ENCODE measurements at regions not wholly inside any gene's neighbourhood (a gene's known extent, or its start where the extent isn't known, plus 50 kb on each side); places are given as distances from the start of the nearest gene placed in this dataset.

- peak; percentile 26 for DNase-seq (ENCODE audit: low spot score)
Measured at GRCh38 chr11:134555510-134555909, 143.5 kb upstream of the B3GAT1 start.

- DNase-seq (ENCODE audit: low spot score), result peak; percentile 11
Measured at GRCh38 chr11:134554861-134555260, 142.8 kb upstream of the B3GAT1 start.

GRCh38 chr11:134554106-134554505 lies 142.1 kb upstream of the B3GAT1 start:
- peak; percentile 48 for DNase-seq (ENCODE audit: low spot score)

GRCh38 chr11:134552749-134553148 lies 140.7 kb upstream of the B3GAT1 start:
- no peak for DNase-seq (ENCODE audit: low spot score)

- no peak for DNase-seq (ENCODE audit: low spot score)
Measured at GRCh38 chr11:134545521-134545920, 133.5 kb upstream of the B3GAT1 start.

GRCh38 chr11:134544095-134544815 lies 132.2 kb upstream of the B3GAT1 start:
- no peak for DNase-seq (ENCODE audit: low spot score)

- no peak for DNase-seq (ENCODE audit: low spot score)
Measured at GRCh38 chr11:134543645-134544044, 131.6 kb upstream of the B3GAT1 start.

GRCh38 chr11:134543241-134543640 lies 131.2 kb upstream of the B3GAT1 start:
- no peak for DNase-seq (ENCODE audit: low spot score)

GRCh38 chr11:134542401-134543165 lies 130.5 kb upstream of the B3GAT1 start:
- DNase-seq (ENCODE audit: low spot score), result peak; percentile 26

GRCh38 chr11:134541951-134542350 lies 129.9 kb upstream of the B3GAT1 start:
- peak; percentile 41 for DNase-seq (ENCODE audit: low spot score)

GRCh38 chr11:134541355-134541754 lies 129.3 kb upstream of the B3GAT1 start:
- peak; percentile 30 for DNase-seq (ENCODE audit: low spot score)

GRCh38 chr11:134539285-134539684 lies 127.2 kb upstream of the B3GAT1 start:
- DNase-seq (ENCODE audit: low spot score), result peak; percentile 18

- DNase-seq (ENCODE audit: low spot score), result peak; percentile 30
Measured at GRCh38 chr11:134538742-134539141, 126.7 kb upstream of the B3GAT1 start.

- peak; percentile 30 for DNase-seq (ENCODE audit: low spot score)
Measured at GRCh38 chr11:134537941-134538340, 125.9 kb upstream of the B3GAT1 start.

- DNase-seq (ENCODE audit: low spot score), result no peak
Measured at GRCh38 chr11:134537296-134537695, 125.3 kb upstream of the B3GAT1 start.

- no peak for DNase-seq (ENCODE audit: low spot score)
Measured at GRCh38 chr11:134536677-134537076, 124.6 kb upstream of the B3GAT1 start.

- peak; percentile 50 for DNase-seq (ENCODE audit: low spot score)
Measured at GRCh38 chr11:134536219-134536618, 124.2 kb upstream of the B3GAT1 start.

- peak; percentile 53 for DNase-seq (ENCODE audit: low spot score)
Measured at GRCh38 chr11:134535029-134536025, 123.3 kb upstream of the B3GAT1 start.

- DNase-seq (ENCODE audit: low spot score), result no peak
Measured at GRCh38 chr11:134533511-134533910, 121.5 kb upstream of the B3GAT1 start.

- peak; percentile 62 for DNase-seq (ENCODE audit: low spot score)
Measured at GRCh38 chr11:134532921-134533421, 120.9 kb upstream of the B3GAT1 start.

- DNase-seq (ENCODE audit: low spot score), result peak; percentile 63
Measured at GRCh38 chr11:134532131-134532920, 120.3 kb upstream of the B3GAT1 start.
